ENCODE measurements at regions not wholly inside any gene's neighbourhood (a gene's known extent, or its start where the extent isn't known, plus 50 kb on each side); places are given as distances from the start of the nearest gene placed in this dataset.

GRCh38 chr6:87913974-87914373 lies 133.7 kb upstream of the SPACA1 start:
- H3K27ac Mint-ChIP-seq: no peak overlapping the region
- peaks cover 2 to 17% of the 10 kb centered on the region in 2 donors for H3K4me1 Mint-ChIP-seq
- peaks cover 6 to 27% (median 16%) of the 10 kb centered on the region in 3 donors for H3K27me3 Mint-ChIP-seq (ENCODE audit: low read depth in 3 of 3)
- no peak overlapping the region for H3K4me3 Mint-ChIP-seq
- H3K9me3 Mint-ChIP-seq: no peaks in the 10 kb centered on the region
- H3K36me3 Mint-ChIP-seq: peaks cover 0 to 4% (median 0%) of the 10 kb centered on the region in 3 donors
- no peak for DNase-seq

DNA sequence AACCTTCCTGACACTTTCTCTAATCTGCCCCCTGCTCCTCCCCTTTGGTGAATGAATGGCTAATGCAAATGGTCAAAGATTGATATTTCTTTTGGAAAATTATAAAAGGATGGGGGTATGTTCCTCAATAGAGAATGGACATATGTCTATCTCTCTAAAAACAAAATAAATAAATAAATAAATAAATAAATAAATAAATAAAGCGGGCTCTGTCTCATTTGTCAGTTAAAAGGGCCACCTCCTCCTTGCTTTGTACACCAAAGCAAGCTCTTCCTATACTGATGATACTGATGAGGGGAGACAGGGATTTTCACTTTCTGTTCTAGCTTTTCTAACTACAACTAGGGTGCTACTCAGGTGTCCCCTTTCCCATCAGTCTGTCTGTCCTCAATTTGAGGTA lies 135.5 kb upstream of the SPACA1 start:
- Mint-ChIP-seq H3K4me1 (peaks cover 18 to 36% of the 10 kb centered on the region in 2 donors), H3K27me3 (ENCODE audit: low read depth in 3 of 3) (peaks cover 11 to 28% (median 20%) of the 10 kb centered on the region in 3 donors), H3K4me3 (no peak overlapping the region), H3K36me3 (no peaks in the 10 kb centered on the region), H3K27ac (no peak overlapping the region), H3K9me3 (no peaks in the 10 kb centered on the region)
- no peak for DNase-seq

- no peak for DNase-seq
- H3K27ac Mint-ChIP-seq: no peak overlapping the region
- peaks cover 21 to 34% of the 10 kb centered on the region in 2 donors for H3K4me1 Mint-ChIP-seq
- no peak overlapping the region for H3K4me3 Mint-ChIP-seq
- no peaks in the 10 kb centered on the region for H3K9me3 Mint-ChIP-seq
- H3K27me3 Mint-ChIP-seq (ENCODE audit: low read depth in 3 of 3): peaks cover 11 to 32% (median 24%) of the 10 kb centered on the region in 3 donors
- H3K36me3 Mint-ChIP-seq: no peaks in the 10 kb centered on the region
Measured at GRCh38 chr6:87909849-87910248, 137.8 kb upstream of the SPACA1 start.

GRCh38 chr6:87908978-87909811 lies 138.4 kb upstream of the SPACA1 start:
- no peaks in the 10 kb centered on the region for H3K9me3 Mint-ChIP-seq
- no peak overlapping the region for H3K27ac Mint-ChIP-seq
- DNase-seq: no peak
- peaks cover 12 to 31% (median 24%) of the 10 kb centered on the region in 3 donors for H3K27me3 Mint-ChIP-seq (ENCODE audit: low read depth in 3 of 3)
- H3K36me3 Mint-ChIP-seq: no peaks in the 10 kb centered on the region
- H3K4me3 Mint-ChIP-seq: peak overlapping the region in 1 of 5 donors; percentile 50
- peaks cover 21 to 34% of the 10 kb centered on the region in 2 donors for H3K4me1 Mint-ChIP-seq

DNA sequence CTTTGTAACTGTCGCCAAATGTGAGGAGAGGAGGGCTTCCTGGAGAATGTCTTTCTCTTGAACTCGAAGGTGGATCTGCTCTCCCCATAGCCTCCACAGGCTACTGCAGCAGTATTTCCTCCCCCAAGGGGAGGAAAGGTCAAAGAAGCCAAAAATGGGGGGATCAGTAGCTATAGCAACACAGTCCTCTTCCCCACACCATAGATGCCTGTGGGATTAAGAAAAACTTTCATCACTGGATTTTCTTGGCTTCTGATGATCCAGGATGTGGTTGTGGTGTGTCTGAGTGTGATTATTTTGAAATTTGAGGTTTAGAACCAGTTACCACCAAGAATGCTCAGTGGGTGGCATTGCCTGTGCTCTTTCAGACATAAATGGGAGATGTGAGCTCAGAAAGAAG lies 140.1 kb upstream of the SPACA1 start:
- peak; percentile 65 to 70 (median 70) for DNase-seq
- Mint-ChIP-seq H3K4me3 (peak overlapping the region; percentile 35 to 71 (median 56)), H3K27me3 (ENCODE audit: low read depth in 3 of 3) (peaks cover 12 to 29% (median 24%) of the 10 kb centered on the region in 3 donors), H3K4me1 (peaks cover 21 to 34% of the 10 kb centered on the region in 2 donors), H3K36me3 (no peaks in the 10 kb centered on the region), H3K27ac (peak overlapping the region in 3 of 6 donors; percentile 11 to 88 (median 47)), H3K9me3 (no peaks in the 10 kb centered on the region)

DNA sequence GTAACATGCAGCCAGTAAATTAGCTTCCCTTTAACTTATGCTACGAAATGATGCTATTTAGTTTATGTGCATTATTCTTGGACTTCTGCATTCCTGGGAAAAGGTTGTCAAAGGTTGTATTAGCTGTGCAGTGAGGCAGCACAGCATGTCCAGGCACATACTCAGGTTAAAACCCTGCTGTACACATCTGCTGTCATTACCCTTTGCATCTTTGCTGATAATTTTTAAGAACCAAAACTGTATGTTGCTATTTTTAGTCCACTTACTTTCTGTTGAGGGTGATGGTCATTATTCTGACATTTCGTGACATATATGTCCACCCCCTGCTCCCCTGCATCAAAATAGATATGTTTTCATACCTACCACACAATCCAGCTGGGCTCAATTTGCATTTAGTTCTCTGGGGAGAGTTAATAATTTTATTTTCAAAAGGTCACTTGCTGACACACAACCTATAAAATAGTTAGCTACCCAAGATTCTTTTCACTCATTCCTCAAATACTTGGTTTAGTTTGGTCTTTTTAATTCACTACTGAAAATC lies 142.5 kb upstream of the SPACA1 start:
- no peak for DNase-seq
- Mint-ChIP-seq H3K27ac (no peak overlapping the region), H3K4me3 (no peak overlapping the region), H3K36me3 (no peaks in the 10 kb centered on the region), H3K4me1 (peaks cover 21 to 34% of the 10 kb centered on the region in 2 donors), H3K27me3 (ENCODE audit: low read depth in 3 of 3) (peaks cover 8 to 22% (median 16%) of the 10 kb centered on the region in 3 donors), H3K9me3 (no peaks in the 10 kb centered on the region)

GRCh38 chr6:87904011-87904410 lies 143.6 kb upstream of the SPACA1 start:
- Mint-ChIP-seq H3K4me3 (no peak overlapping the region), H3K36me3 (no peaks in the 10 kb centered on the region), H3K27ac (no peak overlapping the region), H3K9me3 (no peaks in the 10 kb centered on the region), H3K4me1 (peaks cover 19 to 25% of the 10 kb centered on the region in 2 donors), H3K27me3 (ENCODE audit: low read depth in 3 of 3) (peaks cover 6 to 16% (median 11%) of the 10 kb centered on the region in 3 donors)
- DNase-seq: no peak

GRCh38 chr6:87903323-87903722 lies 144.3 kb upstream of the SPACA1 start:
- DNase-seq: no peak
- Mint-ChIP-seq H3K27me3 (ENCODE audit: low read depth in 3 of 3) (peaks cover 6 to 15% (median 11%) of the 10 kb centered on the region in 3 donors), H3K4me3 (no peak overlapping the region), H3K4me1 (peaks cover 14 to 18% of the 10 kb centered on the region in 2 donors), H3K27ac (no peak overlapping the region), H3K9me3 (no peaks in the 10 kb centered on the region), H3K36me3 (no peaks in the 10 kb centered on the region)

GRCh38 chr6:87902383-87902782 lies 145.3 kb upstream of the SPACA1 start:
- no peaks in the 10 kb centered on the region for H3K9me3 Mint-ChIP-seq
- no peak for DNase-seq
- peaks cover 2 to 12% (median 8%) of the 10 kb centered on the region in 3 donors for H3K27me3 Mint-ChIP-seq (ENCODE audit: low read depth in 3 of 3)
- peaks cover 6 to 8% of the 10 kb centered on the region in 2 donors for H3K4me1 Mint-ChIP-seq
- H3K4me3 Mint-ChIP-seq: no peak overlapping the region
- H3K36me3 Mint-ChIP-seq: no peaks in the 10 kb centered on the region
- no peak overlapping the region for H3K27ac Mint-ChIP-seq

DNA sequence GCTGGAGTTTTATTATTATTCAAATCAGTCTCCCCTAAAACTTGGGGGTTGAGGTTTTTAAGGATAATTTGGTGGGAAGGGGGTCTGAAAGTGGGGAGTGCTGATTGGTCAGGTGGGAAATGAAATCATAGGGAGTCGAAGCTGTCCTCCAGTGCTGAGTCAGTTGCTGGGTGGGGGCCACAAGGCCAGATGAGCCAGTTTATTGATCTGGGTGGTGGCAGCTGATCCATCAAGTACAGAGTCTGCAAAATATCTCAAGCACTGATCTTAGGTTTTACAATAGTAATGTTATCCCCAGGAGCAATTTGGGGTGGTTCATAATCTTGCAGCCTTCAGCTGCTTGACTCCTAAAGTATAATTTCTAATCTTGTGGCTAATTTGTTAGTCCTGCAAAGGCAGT lies 146.0 kb upstream of the SPACA1 start:
- no peak overlapping the region for H3K27ac Mint-ChIP-seq
- peaks cover 0 to under 1% of the 10 kb centered on the region in 2 donors for H3K4me1 Mint-ChIP-seq
- H3K4me3 Mint-ChIP-seq: no peak overlapping the region
- DNase-seq: no peak
- H3K27me3 Mint-ChIP-seq (ENCODE audit: low read depth in 3 of 3): peaks cover 2 to 9% (median 8%) of the 10 kb centered on the region in 3 donors
- H3K9me3 Mint-ChIP-seq: no peaks in the 10 kb centered on the region
- H3K36me3 Mint-ChIP-seq: no peaks in the 10 kb centered on the region

DNA sequence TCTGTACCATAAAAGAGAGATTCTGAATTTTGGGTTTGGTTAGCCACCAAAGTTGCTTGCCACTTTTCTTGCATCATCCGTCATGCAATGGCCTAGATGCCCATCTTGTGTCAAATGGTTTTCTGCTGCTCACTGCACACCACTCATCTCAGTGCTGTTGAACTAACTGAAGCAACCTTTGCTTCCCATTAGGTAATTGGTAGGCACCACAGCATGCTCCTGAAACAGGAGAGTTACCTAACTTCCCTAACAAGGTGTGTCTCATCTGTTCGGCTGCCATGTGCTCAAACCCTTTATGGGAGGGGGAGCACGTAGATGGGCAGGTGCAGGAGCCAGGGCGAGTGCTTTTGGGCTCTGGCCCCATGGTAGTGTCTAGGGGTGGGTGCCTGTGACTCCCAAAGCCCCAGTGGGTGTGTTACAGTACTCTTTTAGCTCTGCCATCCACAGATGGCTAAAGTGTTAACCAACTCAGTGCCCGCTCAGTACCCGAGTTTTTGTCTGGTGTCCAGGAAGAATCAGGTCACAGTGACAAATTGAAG lies 147.4 kb upstream of the SPACA1 start:
- Mint-ChIP-seq H3K27ac (no peak overlapping the region), H3K9me3 (no peaks in the 10 kb centered on the region), H3K27me3 (ENCODE audit: low read depth in 3 of 3) (peaks cover 2 to 7% (median 4%) of the 10 kb centered on the region in 3 donors), H3K4me1 (no peaks in the 10 kb centered on the region), H3K4me3 (no peak overlapping the region), H3K36me3 (no peaks in the 10 kb centered on the region)
- DNase-seq: no peak

DNA sequence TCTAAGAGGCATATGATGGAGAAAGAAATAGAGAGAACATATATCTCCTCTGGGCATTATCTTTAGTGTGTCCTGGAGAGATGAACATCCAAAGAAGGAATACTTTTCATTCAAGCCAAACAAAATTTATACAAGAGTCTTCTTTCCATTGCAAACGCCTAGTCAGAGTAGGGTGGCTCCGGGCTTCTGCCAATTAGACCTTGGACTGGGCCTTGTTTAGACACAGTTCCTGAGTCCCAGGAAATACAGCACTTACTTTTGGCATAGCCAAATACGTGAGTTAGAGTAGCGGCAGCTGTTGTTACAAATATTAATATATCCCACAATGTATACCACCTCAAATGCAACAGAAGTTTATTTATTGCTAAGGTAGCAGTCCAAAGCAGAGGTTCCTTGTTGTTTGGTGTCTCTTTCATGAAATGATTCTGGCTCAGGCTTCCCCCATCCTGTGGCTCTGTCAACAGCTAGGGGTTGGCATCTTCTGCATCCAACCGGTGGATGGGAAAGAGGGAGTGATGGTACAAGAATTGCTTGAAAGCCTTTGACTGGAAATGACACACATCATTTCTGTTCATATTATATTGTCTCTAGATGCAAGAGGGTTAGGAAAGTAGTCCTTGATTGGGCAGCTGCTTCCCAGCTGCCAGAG lies 148.0 kb upstream of the SPACA1 start:
- peaks cover 2 to 7% (median 4%) of the 10 kb centered on the region in 3 donors for H3K27me3 Mint-ChIP-seq (ENCODE audit: low read depth in 3 of 3)
- no peaks in the 10 kb centered on the region for H3K36me3 Mint-ChIP-seq
- no peaks in the 10 kb centered on the region for H3K9me3 Mint-ChIP-seq
- H3K4me1 Mint-ChIP-seq: no peaks in the 10 kb centered on the region
- H3K4me3 Mint-ChIP-seq: no peak overlapping the region
- H3K27ac Mint-ChIP-seq: no peak overlapping the region
- DNase-seq: no peak

- Mint-ChIP-seq H3K27ac (no peak overlapping the region), H3K9me3 (no peaks in the 10 kb centered on the region), H3K4me3 (no peak overlapping the region), H3K27me3 (ENCODE audit: low read depth in 3 of 3) (peaks cover 2 to 7% (median 5%) of the 10 kb centered on the region in 3 donors), H3K36me3 (no peaks in the 10 kb centered on the region), H3K4me1 (no peaks in the 10 kb centered on the region)
- DNase-seq: no peak
Measured at GRCh38 chr6:87897663-87898062, 150.0 kb upstream of the SPACA1 start.

DNA sequence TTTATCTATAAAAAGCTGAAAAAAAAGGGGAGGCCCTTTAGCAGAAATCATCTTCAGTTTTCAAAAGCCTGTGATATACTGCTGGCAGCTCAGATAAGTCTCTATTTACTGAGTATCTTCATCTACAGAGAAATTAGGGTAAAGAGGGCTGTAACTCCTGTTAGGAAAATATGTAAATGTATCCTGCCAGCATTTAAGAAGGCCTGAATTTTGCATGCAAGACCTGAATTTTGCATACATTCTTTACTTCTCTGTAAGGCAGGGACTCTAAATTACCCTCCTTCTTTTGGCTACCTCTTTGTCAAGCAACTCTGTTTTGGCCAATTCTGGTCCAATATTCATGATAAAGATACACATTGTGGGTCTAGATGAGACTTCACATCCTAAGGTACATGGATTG lies 150.6 kb upstream of the SPACA1 start:
- Mint-ChIP-seq H3K4me1 (no peaks in the 10 kb centered on the region), H3K4me3 (no peak overlapping the region), H3K27me3 (ENCODE audit: low read depth in 3 of 3) (peaks cover 7 to 8% (median 7%) of the 10 kb centered on the region in 3 donors), H3K27ac (no peak overlapping the region), H3K9me3 (peaks cover 0 to 3% (median 0%) of the 10 kb centered on the region in 6 donors), H3K36me3 (no peaks in the 10 kb centered on the region)
- no peak for DNase-seq

Data from immature natural killer cell (primary cell).